KMS-11 (cell line): ENCODE measurements at regions not wholly inside any gene's neighbourhood (a gene's known extent, or its start where the extent isn't known, plus 50 kb on each side); places are given as distances from the start of the nearest gene placed in this dataset.

Experiments
- H2AFZ ChIP-seq: fragments of 200-600 bp; sonication (generic); 2 replicates; pipeline ENCODE4 v1.6.1; 2016; ENCODE audit warnings: antibody characterized with exemption, mixed run types, low read depth
- H3K27ac ChIP-seq: fragments of 200-600 bp; sonication (generic); 2 replicates; pipeline ENCODE4 v1.6.1; 2016; ENCODE audit warnings: mild to moderate bottlenecking, mixed run types
- H3K27me3 ChIP-seq: fragments of 200-600 bp; sonication (generic); 2 replicates; pipeline ENCODE4 v1.6.1; 2017; ENCODE audit warnings: mild to moderate bottlenecking, low read depth, mixed run types, moderate library complexity; ENCODE audit not compliant: insufficient read depth
- H3K36me3 ChIP-seq: fragments of 200-600 bp; sonication (generic); 2 replicates; pipeline ENCODE4 v1.6.1; 2017; ENCODE audit warnings: mild to moderate bottlenecking, mixed run types; ENCODE audit not compliant: insufficient read depth
- H3K4me1 ChIP-seq: fragments of 200-600 bp; sonication (generic); 2 replicates; pipeline ENCODE4 v1.6.1; 2016; ENCODE audit warnings: mild to moderate bottlenecking, low read depth, mixed run types; ENCODE audit not compliant: poor library complexity, severe bottlenecking
- H3K4me2 ChIP-seq: fragments of 200-600 bp; sonication (generic); 2 replicates; pipeline ENCODE4 v1.7.0; 2016; ENCODE audit warnings: mild to moderate bottlenecking, mixed run types
- H3K4me3 ChIP-seq: fragments of 200-600 bp; sonication (generic); IDR thresholded peaks from 2 replicates; pipeline ENCODE4 v1.6.1; 2017; ENCODE audit warnings: low read depth, low read length, mixed read lengths; ENCODE audit not compliant: insufficient read depth
- H3K79me2 ChIP-seq: fragments of 200-600 bp; sonication (generic); 2 replicates; pipeline ENCODE4 v1.6.1; 2016; ENCODE audit warnings: low read depth, mixed run types; ENCODE audit not compliant: insufficient read depth
- H3K9ac ChIP-seq: fragments of 200-600 bp; sonication (generic); 2 replicates; pipeline ENCODE4 v1.6.1; 2016; ENCODE audit warnings: mild to moderate bottlenecking, mixed run types
- H4K20me1 ChIP-seq: fragments of 200-600 bp; sonication (generic); 2 replicates; pipeline ENCODE4 v1.6.1; 2016; ENCODE audit warnings: mild to moderate bottlenecking, mixed run types; ENCODE audit not compliant: insufficient read depth
- CTCF ChIP-seq: fragments of 200-600 bp; sonication (generic); conservative IDR thresholded peaks from 2 replicates; pipeline ENCODE4 v1.6.1; 2017; ENCODE audit warnings: low read depth, mild to moderate bottlenecking, antibody characterized with exemption, low read length, moderate library complexity, mixed read lengths

DNA sequence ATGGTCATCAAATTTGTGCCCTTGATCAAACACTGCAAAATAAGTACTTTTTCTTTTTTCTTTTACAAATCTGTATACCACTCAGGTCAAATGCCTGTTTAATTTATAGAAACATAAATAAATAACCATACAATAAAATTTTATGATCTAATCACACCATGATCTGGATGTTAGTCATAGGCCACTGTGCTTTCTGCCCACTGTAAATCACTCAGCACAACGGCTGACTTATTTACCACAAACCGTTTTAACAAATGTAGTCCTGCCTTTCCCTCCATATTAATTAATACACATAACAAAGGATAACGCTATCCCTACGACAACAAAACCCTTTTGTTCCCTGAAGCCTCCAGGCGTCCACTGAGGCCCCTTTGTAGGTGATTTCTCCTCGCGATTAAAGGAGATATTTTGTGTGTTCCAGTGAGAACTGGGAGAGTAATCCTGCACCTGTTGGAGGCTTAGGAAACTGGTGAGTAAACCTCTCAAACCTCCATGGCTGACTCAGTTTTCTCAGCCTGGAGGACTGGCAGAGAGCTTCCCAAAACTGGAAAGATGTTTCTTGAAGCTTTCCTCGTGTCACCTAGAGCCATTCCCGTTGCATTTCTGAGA, 477.1 kb upstream of the SGCG start:
- no peak for TF ChIP-seq CTCF
- no peak overlapping the region for H3K9ac ChIP-seq
- H3K36me3 ChIP-seq, result no peaks in the 10 kb centered on the region
- H3K79me2 ChIP-seq, result no peaks in the 10 kb centered on the region
- no peaks in the 10 kb centered on the region for H4K20me1 ChIP-seq
- H2AFZ ChIP-seq, result no peak overlapping the region
- no peaks in the 10 kb centered on the region for H3K4me1 ChIP-seq
- H3K4me2 ChIP-seq, result no peak overlapping the region
- H3K27ac ChIP-seq, result no peak overlapping the region
- H3K4me3 ChIP-seq, result no peak overlapping the region
- H3K27me3 ChIP-seq, result no peaks in the 10 kb centered on the region

GRCh38 chr13:22707946-22708345, 472.8 kb upstream of the SGCG start:
- Histone ChIP-seq H3K27ac (no peak overlapping the region), H3K4me2 (no peak overlapping the region), H3K9ac (no peak overlapping the region), H3K4me1 (no peaks in the 10 kb centered on the region), H3K4me3 (no peak overlapping the region), H4K20me1 (no peaks in the 10 kb centered on the region), H3K79me2 (no peaks in the 10 kb centered on the region), H3K36me3 (no peaks in the 10 kb centered on the region), H3K27me3 (no peaks in the 10 kb centered on the region), H2AFZ (no peak overlapping the region)
- TF ChIP-seq CTCF, result no peak

DNA sequence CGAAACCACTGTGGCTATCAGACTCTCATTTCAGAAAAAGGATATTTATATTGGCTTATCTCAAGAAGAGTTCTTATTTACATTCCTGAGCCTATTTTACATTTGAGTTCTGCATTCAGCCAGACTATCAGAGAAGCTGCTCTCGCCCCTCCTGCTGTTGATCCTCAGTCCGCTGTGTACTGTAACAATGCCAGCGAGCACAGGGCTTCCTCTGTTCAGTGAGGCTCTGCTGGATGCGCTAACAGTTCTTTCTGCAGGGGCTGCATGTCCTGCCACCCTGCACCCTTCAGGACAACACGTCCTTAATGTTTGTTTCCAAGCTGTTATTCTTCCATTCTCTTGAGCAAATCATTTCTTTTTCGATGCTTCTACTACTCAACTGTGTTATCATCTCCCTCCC, 463.7 kb upstream of the SGCG start:
- Histone ChIP-seq H3K27me3 (no peaks in the 10 kb centered on the region), H3K4me3 (no peak overlapping the region), H3K79me2 (no peaks in the 10 kb centered on the region), H3K9ac (no peak overlapping the region), H3K4me2 (no peak overlapping the region), H3K27ac (no peak overlapping the region), H4K20me1 (no peaks in the 10 kb centered on the region), H3K36me3 (no peaks in the 10 kb centered on the region), H2AFZ (no peak overlapping the region), H3K4me1 (no peaks in the 10 kb centered on the region)
- no peak for TF ChIP-seq CTCF

GRCh38 chr13:22726726-22727125, 454.1 kb upstream of the SGCG start:
- no peak for TF ChIP-seq CTCF
- Histone ChIP-seq H2AFZ (no peak overlapping the region), H4K20me1 (no peaks in the 10 kb centered on the region), H3K79me2 (no peaks in the 10 kb centered on the region), H3K27ac (no peak overlapping the region), H3K4me3 (no peak overlapping the region), H3K27me3 (no peaks in the 10 kb centered on the region), H3K4me2 (no peak overlapping the region), H3K4me1 (no peaks in the 10 kb centered on the region), H3K36me3 (no peaks in the 10 kb centered on the region), H3K9ac (no peak overlapping the region)
